ENCODE measurements at regions not wholly inside any gene's neighbourhood (a gene's known extent, or its start where the extent isn't known, plus 50 kb on each side); places are given as distances from the start of the nearest gene placed in this dataset.

- H3K4me1 Mint-ChIP-seq (ENCODE audit: unreplicated experiment), result peaks cover 18% of the 10 kb centered on the region
- no peak overlapping the region for H3K4me3 Mint-ChIP-seq (ENCODE audit: unreplicated experiment)
- peaks cover 3% of the 10 kb centered on the region for H3K36me3 Mint-ChIP-seq (ENCODE audit: low read depth, unreplicated experiment)
- no peaks in the 10 kb centered on the region for H3K9me3 Mint-ChIP-seq (ENCODE audit: unreplicated experiment)
- H3K27ac Mint-ChIP-seq (ENCODE audit: unreplicated experiment), result no peak overlapping the region
- no peak for DNase-seq (ENCODE audit: low spot score)
- H3K27me3 Mint-ChIP-seq (ENCODE audit: unreplicated experiment), result peaks cover 3% of the 10 kb centered on the region
- TF ChIP-seq CTCF (IDR thresholded peaks at IDR 0.05; ENCODE audit: unreplicated experiment), result no peak
Measured at GRCh38 chr11:15580056-15580774, 465.5 kb downstream of the INSC start.

DNA sequence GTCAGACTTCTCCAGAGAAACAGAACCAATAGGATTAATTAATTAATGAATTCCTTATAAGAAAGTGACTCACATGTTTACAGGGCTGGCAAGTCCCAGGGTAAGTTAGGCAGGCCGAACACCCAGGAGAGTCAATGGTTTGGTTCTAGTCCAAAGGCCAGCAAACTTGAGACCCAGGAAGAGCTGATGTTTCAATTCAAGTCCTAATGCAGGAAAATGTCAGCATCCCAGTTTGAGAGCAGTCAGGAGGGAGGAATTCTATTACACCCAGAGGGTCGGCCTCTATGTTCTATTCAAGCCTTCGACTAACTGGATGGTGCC is 466.0 kb downstream of the INSC start:
- DNase-seq (ENCODE audit: low spot score), result no peak

DNA sequence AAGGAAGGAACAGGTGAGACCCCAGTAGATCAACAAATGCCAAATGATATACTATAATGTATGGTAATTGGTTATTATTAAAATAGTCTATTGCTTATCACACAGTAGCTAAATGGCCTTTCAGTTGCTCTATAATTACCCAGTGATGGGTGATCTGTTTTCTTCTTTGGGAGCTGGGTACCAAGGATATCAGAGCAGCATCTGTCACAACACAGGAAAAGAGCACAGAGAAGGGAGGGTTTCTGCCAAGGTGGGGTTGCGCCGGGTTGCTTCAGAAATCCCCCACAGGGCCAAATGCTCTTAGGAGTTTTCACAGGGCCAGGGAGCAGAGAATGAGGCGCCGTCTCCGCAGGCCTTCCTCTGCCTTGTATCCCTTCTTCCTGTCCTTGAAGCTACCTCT is 469.4 kb downstream of the INSC start:
- Mint-ChIP-seq H3K9me3 (ENCODE audit: unreplicated experiment) (no peaks in the 10 kb centered on the region), H3K27ac (ENCODE audit: unreplicated experiment) (no peak overlapping the region), H3K4me3 (ENCODE audit: unreplicated experiment) (no peak overlapping the region), H3K27me3 (ENCODE audit: unreplicated experiment) (no peaks in the 10 kb centered on the region), H3K36me3 (ENCODE audit: low read depth, unreplicated experiment) (peaks cover 13% of the 10 kb centered on the region), H3K4me1 (ENCODE audit: unreplicated experiment) (peaks cover 23% of the 10 kb centered on the region)
- no peak for DNase-seq (ENCODE audit: low spot score)
- no peak for TF ChIP-seq CTCF (IDR thresholded peaks at IDR 0.05; ENCODE audit: unreplicated experiment)

More for the DNA sequence above, 466.0 kb downstream of the INSC start:
- Mint-ChIP-seq H3K9me3 (ENCODE audit: unreplicated experiment) (no peaks in the 10 kb centered on the region), H3K27ac (ENCODE audit: unreplicated experiment) (no peak overlapping the region), H3K36me3 (ENCODE audit: low read depth, unreplicated experiment) (peaks cover 3% of the 10 kb centered on the region), H3K27me3 (ENCODE audit: unreplicated experiment) (peaks cover 3% of the 10 kb centered on the region), H3K4me3 (ENCODE audit: unreplicated experiment) (no peak overlapping the region), H3K4me1 (ENCODE audit: unreplicated experiment) (peaks cover 18% of the 10 kb centered on the region)
- TF ChIP-seq CTCF (IDR thresholded peaks at IDR 0.05; ENCODE audit: unreplicated experiment), result no peak

DNA sequence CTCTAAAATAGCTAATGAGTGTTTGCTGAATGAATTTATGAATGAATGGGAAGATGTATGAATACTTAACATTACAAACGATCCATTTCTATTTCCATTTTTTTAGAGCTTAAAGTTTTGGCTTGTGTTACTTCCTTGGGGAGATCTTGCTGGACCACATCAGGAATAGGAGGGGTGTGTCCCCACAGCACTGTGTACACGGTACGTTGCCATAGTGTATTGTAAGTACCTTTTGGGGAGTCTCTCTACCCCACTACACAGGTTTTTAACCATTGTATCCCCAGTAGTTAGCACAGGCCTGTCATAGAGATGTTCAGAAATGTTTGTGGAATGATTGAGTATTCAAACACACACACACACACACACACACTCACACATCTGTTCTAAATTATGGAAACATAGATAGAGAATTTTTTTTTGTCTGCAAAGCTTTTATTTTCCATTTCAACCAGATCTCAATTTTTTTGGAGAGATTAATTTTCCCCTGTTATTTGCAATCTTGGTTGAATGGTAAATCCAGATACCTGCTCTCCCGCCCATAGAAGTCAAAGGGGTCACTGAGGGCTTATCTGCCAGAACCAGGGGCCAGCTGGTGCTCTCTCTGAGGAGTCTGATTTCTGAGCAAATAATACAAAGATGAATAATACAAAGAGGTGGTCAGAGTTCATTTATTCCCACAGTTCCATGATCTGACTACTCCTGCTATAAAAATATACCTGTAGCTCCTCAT is 471.0 kb downstream of the INSC start:
- Mint-ChIP-seq H3K27ac (ENCODE audit: unreplicated experiment) (no peak overlapping the region), H3K36me3 (ENCODE audit: low read depth, unreplicated experiment) (peaks cover 17% of the 10 kb centered on the region), H3K4me3 (ENCODE audit: unreplicated experiment) (no peak overlapping the region), H3K9me3 (ENCODE audit: unreplicated experiment) (no peaks in the 10 kb centered on the region), H3K4me1 (ENCODE audit: unreplicated experiment) (peaks cover 32% of the 10 kb centered on the region), H3K27me3 (ENCODE audit: unreplicated experiment) (no peaks in the 10 kb centered on the region)
- TF ChIP-seq CTCF (IDR thresholded peaks at IDR 0.05; ENCODE audit: unreplicated experiment), result no peak
- DNase-seq (ENCODE audit: low spot score), result no peak
